DOHH2 (cell line): ENCODE measurements at regions not wholly inside any gene's neighbourhood (a gene's known extent, or its start where the extent isn't known, plus 50 kb on each side); places are given as distances from the start of the nearest gene placed in this dataset.

Experiments used
- H3F3A ChIP-seq: fragments of 200-600 bp; sonication (generic), shearing (Covaris generic); 2 replicates; pipeline ENCODE4 v1.6.0; 2016; ENCODE audit warnings: antibody characterized with exemption, mild to moderate bottlenecking; ENCODE audit not compliant: control insufficient read depth, insufficient read depth
- H3K27ac ChIP-seq: fragments of 200-600 bp; sonication (generic); 2 replicates; pipeline ENCODE4 v1.5.1; 2014; ENCODE audit warnings: low read depth, mild to moderate bottlenecking, low read length, moderate library complexity
- H3K27me3 ChIP-seq: fragments of 200-600 bp; sonication (generic); 2 replicates; pipeline ENCODE4 v1.6.1; 2014; ENCODE audit warnings: mild to moderate bottlenecking, low read length, mixed read lengths; ENCODE audit not compliant: control insufficient read depth
- H3K36me3 ChIP-seq: fragments of 200-600 bp; sonication (generic); 2 replicates; pipeline ENCODE4 v1.6.1; 2014; ENCODE audit warnings: mild to moderate bottlenecking, low read length, moderate library complexity, mixed read lengths; ENCODE audit not compliant: control insufficient read depth
- H3K4me1 ChIP-seq: fragments of 200-600 bp; sonication (generic); 2 replicates; pipeline ENCODE4 v1.6.1; 2014; ENCODE audit warnings: mild to moderate bottlenecking, low read length, mixed read lengths; ENCODE audit not compliant: control insufficient read depth
- H3K4me2 ChIP-seq: fragments of 200-600 bp; sonication (generic); 2 replicates; pipeline ENCODE4 v1.6.0; 2014; ENCODE audit warnings: mild to moderate bottlenecking, low read length, moderate library complexity
- H3K4me3 ChIP-seq: fragments of 200-600 bp; sonication (generic); 2 replicates; pipeline ENCODE4 v1.5.1; 2014; ENCODE audit warnings: mild to moderate bottlenecking, low read length, mixed read lengths
- H3K79me2 ChIP-seq: fragments of 200-600 bp; sonication (generic); 2 replicates; pipeline ENCODE4 v1.6.1; 2014; ENCODE audit warnings: mild to moderate bottlenecking, low read length, mixed read lengths; ENCODE audit not compliant: control insufficient read depth
- H3K9me2 ChIP-seq: fragments of 200-600 bp; sonication (generic); replicated peaks from 2 replicates; pipeline ENCODE4 v1.6.1; 2014; ENCODE audit warnings: mild to moderate bottlenecking, low read length, mixed read lengths; ENCODE audit not compliant: control insufficient read depth
- H3K9me3 ChIP-seq: fragments of 200-600 bp; sonication (generic); 2 replicates; pipeline ENCODE4 v1.6.1; 2014; ENCODE audit warnings: antibody characterized with exemption, low read length, mixed read lengths; ENCODE audit not compliant: control insufficient read depth, insufficient read depth
- H4K20me1 ChIP-seq: fragments of 200-600 bp; sonication (generic); 2 replicates; pipeline ENCODE4 v1.6.0; 2014; ENCODE audit warnings: low read depth, mild to moderate bottlenecking, antibody characterized with exemption, low read length, moderate library complexity; ENCODE audit not compliant: control insufficient read depth, insufficient read depth
- EZH2phosphoT487 ChIP-seq: fragments of 200-600 bp; sonication (generic); IDR thresholded peaks from 2 replicates; pipeline ENCODE4 v1.6.1; 2017; ENCODE audit warnings: borderline replicate concordance, mild to moderate bottlenecking, antibody characterized with exemption, low read length, moderate library complexity, mixed read lengths
- TF ChIP-seq, protein P1 (sequence below): fragments of 200-600 bp; sonication (generic); IDR thresholded peaks from one replicate; pipeline ENCODE4 v1.5.1; 2014; ENCODE audit warnings: antibody characterized with exemption, mild to moderate bottlenecking, low read depth, low read length; ENCODE audit not compliant: poor library complexity, severe bottlenecking

DNA sequence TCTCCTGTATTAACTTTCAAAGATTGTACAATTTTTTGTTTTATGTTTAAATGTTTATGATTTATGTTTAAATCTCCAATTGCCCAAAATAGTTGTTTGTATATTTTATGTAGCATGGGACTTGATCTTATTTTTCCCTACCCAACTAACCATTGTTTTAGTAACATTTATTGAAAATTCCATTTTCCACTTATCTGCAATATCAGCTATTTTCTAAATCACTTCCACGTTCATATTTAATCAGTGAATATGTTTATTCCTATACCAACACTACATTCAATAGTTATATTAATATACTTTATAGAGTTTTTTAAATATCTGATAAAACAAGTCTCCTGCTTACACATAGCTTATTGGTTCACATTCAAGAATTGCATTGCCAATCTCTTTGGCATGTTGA lies 532.2 kb downstream of the CHSY3 start:
- H3K4me2 ChIP-seq: no peak overlapping the region
- TF ChIP-seq EZH2phosphoT487: no peak
- TF ChIP-seq, protein P1, sequence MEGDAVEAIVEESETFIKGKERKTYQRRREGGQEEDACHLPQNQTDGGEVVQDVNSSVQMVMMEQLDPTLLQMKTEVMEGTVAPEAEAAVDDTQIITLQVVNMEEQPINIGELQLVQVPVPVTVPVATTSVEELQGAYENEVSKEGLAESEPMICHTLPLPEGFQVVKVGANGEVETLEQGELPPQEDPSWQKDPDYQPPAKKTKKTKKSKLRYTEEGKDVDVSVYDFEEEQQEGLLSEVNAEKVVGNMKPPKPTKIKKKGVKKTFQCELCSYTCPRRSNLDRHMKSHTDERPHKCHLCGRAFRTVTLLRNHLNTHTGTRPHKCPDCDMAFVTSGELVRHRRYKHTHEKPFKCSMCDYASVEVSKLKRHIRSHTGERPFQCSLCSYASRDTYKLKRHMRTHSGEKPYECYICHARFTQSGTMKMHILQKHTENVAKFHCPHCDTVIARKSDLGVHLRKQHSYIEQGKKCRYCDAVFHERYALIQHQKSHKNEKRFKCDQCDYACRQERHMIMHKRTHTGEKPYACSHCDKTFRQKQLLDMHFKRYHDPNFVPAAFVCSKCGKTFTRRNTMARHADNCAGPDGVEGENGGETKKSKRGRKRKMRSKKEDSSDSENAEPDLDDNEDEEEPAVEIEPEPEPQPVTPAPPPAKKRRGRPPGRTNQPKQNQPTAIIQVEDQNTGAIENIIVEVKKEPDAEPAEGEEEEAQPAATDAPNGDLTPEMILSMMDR: no peak
- no peaks in the 10 kb centered on the region for H3K9me2 ChIP-seq
- H3K27me3 ChIP-seq: no peaks in the 10 kb centered on the region
- H3K36me3 ChIP-seq: no peaks in the 10 kb centered on the region
- no peaks in the 10 kb centered on the region for H3K79me2 ChIP-seq
- no peaks in the 10 kb centered on the region for H3F3A ChIP-seq
- no peaks in the 10 kb centered on the region for H4K20me1 ChIP-seq
- H3K27ac ChIP-seq: no peak overlapping the region
- no peak overlapping the region for H3K4me3 ChIP-seq
- no peaks in the 10 kb centered on the region for H3K4me1 ChIP-seq
- peaks cover 11% of the 10 kb centered on the region; the same call in 1 of the 2 replicates for H3K9me3 ChIP-seq

DNA sequence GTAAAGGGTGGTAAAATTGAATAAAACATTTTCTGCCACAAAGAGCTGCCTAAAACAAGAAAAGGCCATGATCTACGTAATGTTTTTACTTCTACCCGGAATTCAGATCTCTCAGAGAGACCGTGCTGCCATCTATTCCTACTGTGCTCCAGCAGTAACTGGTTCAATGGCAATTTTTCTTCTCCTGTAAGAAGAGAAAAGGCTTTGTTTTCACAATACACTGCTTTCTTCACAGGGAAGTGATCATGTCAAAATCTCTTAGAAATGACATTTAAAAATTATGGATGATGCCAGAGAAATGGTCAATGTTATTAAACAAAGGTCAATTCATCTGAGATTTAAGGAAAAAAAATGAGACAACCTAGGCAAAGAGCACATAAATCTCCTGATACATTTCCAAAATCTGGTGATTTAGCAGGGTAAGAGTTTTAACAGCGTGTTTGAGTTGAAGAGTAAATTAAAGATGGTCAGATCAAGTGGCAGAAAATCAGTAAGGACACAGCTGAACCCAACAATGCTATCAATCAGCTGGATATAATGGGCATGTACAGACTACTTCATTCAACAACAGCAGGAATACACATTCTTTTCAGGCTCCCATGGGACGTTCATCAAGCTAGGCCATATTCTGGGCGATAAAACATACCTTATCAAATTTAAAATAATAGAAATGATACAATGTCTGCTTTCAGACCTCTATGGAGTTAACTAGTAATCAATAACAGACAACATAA lies 523.1 kb downstream of the CHSY3 start:
- H3K4me2 ChIP-seq: no peak overlapping the region
- no peaks in the 10 kb centered on the region for H3K4me1 ChIP-seq
- no peaks in the 10 kb centered on the region for H3K27me3 ChIP-seq
- no peaks in the 10 kb centered on the region for H4K20me1 ChIP-seq
- H3K4me3 ChIP-seq: no peak overlapping the region
- no peaks in the 10 kb centered on the region for H3K9me2 ChIP-seq
- H3K9me3 ChIP-seq: no peaks in the 10 kb centered on the region
- H3F3A ChIP-seq: no peaks in the 10 kb centered on the region
- H3K36me3 ChIP-seq: no peaks in the 10 kb centered on the region
- no peak for TF ChIP-seq EZH2phosphoT487
- TF ChIP-seq, protein P1: no peak
- H3K27ac ChIP-seq: no peak overlapping the region
- H3K79me2 ChIP-seq: no peaks in the 10 kb centered on the region

DNA sequence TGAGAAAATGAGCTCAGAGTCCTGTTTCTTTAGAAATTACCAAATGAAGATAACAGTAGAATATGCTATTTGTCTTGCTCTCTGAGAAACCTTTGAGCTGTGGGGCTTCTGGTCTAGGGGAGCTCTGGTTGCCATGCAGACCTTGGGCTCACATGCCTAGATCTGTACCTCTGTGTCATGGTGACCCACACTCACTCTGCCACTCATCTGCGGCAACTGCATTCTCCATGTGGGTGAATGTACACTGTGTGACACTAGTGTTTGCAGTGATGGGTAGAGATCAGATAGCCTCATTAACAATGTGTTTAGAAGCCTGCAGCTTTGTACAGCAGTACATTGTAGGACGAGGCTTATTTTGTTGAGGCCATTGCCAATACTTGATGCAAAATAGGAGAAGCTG lies 521.2 kb downstream of the CHSY3 start:
- no peaks in the 10 kb centered on the region for H3F3A ChIP-seq
- no peak overlapping the region for H3K4me2 ChIP-seq
- no peaks in the 10 kb centered on the region for H3K36me3 ChIP-seq
- H3K4me1 ChIP-seq: no peaks in the 10 kb centered on the region
- TF ChIP-seq EZH2phosphoT487: no peak
- TF ChIP-seq, protein P1: no peak
- no peaks in the 10 kb centered on the region for H3K9me2 ChIP-seq
- H4K20me1 ChIP-seq: no peaks in the 10 kb centered on the region
- H3K9me3 ChIP-seq: no peaks in the 10 kb centered on the region
- H3K27me3 ChIP-seq: no peaks in the 10 kb centered on the region
- H3K79me2 ChIP-seq: no peaks in the 10 kb centered on the region
- no peak overlapping the region for H3K27ac ChIP-seq
- H3K4me3 ChIP-seq: no peak overlapping the region
